BLaER1 (cell line): ENCODE measurements at regions not wholly inside any gene's neighbourhood (a gene's known extent, or its start where the extent isn't known, plus 50 kb on each side); places are given as distances from the start of the nearest gene placed in this dataset.

Experiments
- H3K27ac ChIP-seq: shearing (Covaris generic); formaldehyde crosslinking; 2 replicates; pipeline ENCODE4 v1.8.1; 2022
- H3K27me3 ChIP-seq: shearing (Covaris generic); formaldehyde crosslinking; 2 replicates; pipeline ENCODE4 v1.8.1; 2022
- H3K36me3 ChIP-seq: shearing (Covaris generic); formaldehyde crosslinking; 2 replicates; pipeline ENCODE4 v1.8.1; 2022
- H3K4me1 ChIP-seq: shearing (Covaris generic); formaldehyde crosslinking; 2 replicates; pipeline ENCODE4 v1.8.1; 2022
- H3K4me2 ChIP-seq: shearing (Covaris generic); formaldehyde crosslinking; 2 replicates; pipeline ENCODE4 v1.8.1; 2022
- H3K4me3 ChIP-seq: shearing (Covaris generic); formaldehyde crosslinking; 2 replicates; pipeline ENCODE4 v1.8.1; 2022
- H3K9ac ChIP-seq: shearing (Covaris generic); formaldehyde crosslinking; 2 replicates; pipeline ENCODE4 v1.8.1; 2022
- H3K9me3 ChIP-seq: shearing (Covaris generic); formaldehyde crosslinking; 2 replicates; pipeline ENCODE4 v1.8.1; 2022
- H4K20me1 ChIP-seq: shearing (Covaris generic); formaldehyde crosslinking; 2 replicates; pipeline ENCODE4 v1.8.1; 2022
- Cebpa-rat ChIP-seq: shearing (Covaris generic); IDR thresholded peaks from 2 replicates; pipeline ENCODE4 v1.8.1; 2022

- H3K4me3 ChIP-seq: no peak overlapping the region
- H3K4me1 ChIP-seq: no peaks in the 10 kb centered on the region
- TF ChIP-seq Cebpa-rat: no peak
- 0 out of 2 replicates have a peak, but pooled peaks cover 4% of the 10 kb centered on the region for H3K9me3 ChIP-seq
- H3K27ac ChIP-seq: no peak overlapping the region
- no peak overlapping the region for H3K4me2 ChIP-seq
- H3K36me3 ChIP-seq: no peaks in the 10 kb centered on the region
- no peak overlapping the region for H3K9ac ChIP-seq
- no peaks in the 10 kb centered on the region for H4K20me1 ChIP-seq
- H3K27me3 ChIP-seq: no peaks in the 10 kb centered on the region
Observed at GRCh38 chr6:4192627-4193026, 57.3 kb upstream of the ECI2 start.

GRCh38 chr6:4192173-4192572 lies 56.8 kb upstream of the ECI2 start:
- Histone ChIP-seq H3K27ac (no peak overlapping the region), H3K36me3 (no peaks in the 10 kb centered on the region), H3K9ac (no peak overlapping the region), H3K27me3 (no peaks in the 10 kb centered on the region), H3K4me2 (no peak overlapping the region), H3K9me3 (0 out of 2 replicates have a peak, but pooled peaks cover 4% of the 10 kb centered on the region), H3K4me1 (no peaks in the 10 kb centered on the region), H3K4me3 (no peak overlapping the region), H4K20me1 (no peaks in the 10 kb centered on the region)
- no peak for TF ChIP-seq Cebpa-rat

- no peak overlapping the region for H3K4me2 ChIP-seq
- no peaks in the 10 kb centered on the region for H3K27me3 ChIP-seq
- H3K9ac ChIP-seq: no peak overlapping the region
- no peaks in the 10 kb centered on the region for H4K20me1 ChIP-seq
- no peak overlapping the region for H3K27ac ChIP-seq
- 0 out of 2 replicates have a peak, but pooled peaks cover 4% of the 10 kb centered on the region for H3K9me3 ChIP-seq
- H3K4me3 ChIP-seq: no peak overlapping the region
- H3K36me3 ChIP-seq: no peaks in the 10 kb centered on the region
- H3K4me1 ChIP-seq: no peaks in the 10 kb centered on the region
- no peak for TF ChIP-seq Cebpa-rat
Observed at GRCh38 chr6:4191271-4191721, 55.9 kb upstream of the ECI2 start.

- Histone ChIP-seq H3K4me1 (no peaks in the 10 kb centered on the region), H3K9ac (no peak overlapping the region), H4K20me1 (no peaks in the 10 kb centered on the region), H3K4me2 (no peak overlapping the region), H3K36me3 (no peaks in the 10 kb centered on the region), H3K27ac (no peak overlapping the region), H3K4me3 (no peak overlapping the region), H3K27me3 (no peaks in the 10 kb centered on the region), H3K9me3 (0 out of 2 replicates have a peak, but pooled peaks cover 4% of the 10 kb centered on the region)
- TF ChIP-seq Cebpa-rat: no peak
Observed at GRCh38 chr6:4189249-4189648, 53.9 kb upstream of the ECI2 start.

- no peak overlapping the region for H3K27ac ChIP-seq
- no peak overlapping the region for H3K4me2 ChIP-seq
- no peak for TF ChIP-seq Cebpa-rat
- H3K4me3 ChIP-seq: no peak overlapping the region
- no peaks in the 10 kb centered on the region for H4K20me1 ChIP-seq
- H3K9ac ChIP-seq: no peak overlapping the region
- no peaks in the 10 kb centered on the region for H3K36me3 ChIP-seq
- H3K27me3 ChIP-seq: no peaks in the 10 kb centered on the region
- no peaks in the 10 kb centered on the region for H3K4me1 ChIP-seq
- 0 out of 2 replicates have a peak, but pooled peaks cover 4% of the 10 kb centered on the region for H3K9me3 ChIP-seq
Observed at GRCh38 chr6:4188801-4189200, 53.4 kb upstream of the ECI2 start.

GRCh38 chr6:4187480-4187879 lies 52.1 kb upstream of the ECI2 start:
- Histone ChIP-seq H3K27me3 (no peaks in the 10 kb centered on the region), H3K4me3 (no peak overlapping the region), H3K27ac (no peak overlapping the region), H3K4me1 (no peaks in the 10 kb centered on the region), H4K20me1 (no peaks in the 10 kb centered on the region), H3K9me3 (0 out of 2 replicates have a peak, but pooled peaks cover 4% of the 10 kb centered on the region), H3K36me3 (no peaks in the 10 kb centered on the region), H3K9ac (no peak overlapping the region), H3K4me2 (no peak overlapping the region)
- no peak for TF ChIP-seq Cebpa-rat

- TF ChIP-seq Cebpa-rat: no peak
- H3K27me3 ChIP-seq: no peaks in the 10 kb centered on the region
- no peak overlapping the region for H3K4me2 ChIP-seq
- H3K4me1 ChIP-seq: no peaks in the 10 kb centered on the region
- H3K9ac ChIP-seq: no peak overlapping the region
- H3K4me3 ChIP-seq: no peak overlapping the region
- H4K20me1 ChIP-seq: no peaks in the 10 kb centered on the region
- 0 out of 2 replicates have a peak, but pooled peaks cover 2% of the 10 kb centered on the region for H3K9me3 ChIP-seq
- H3K36me3 ChIP-seq: no peaks in the 10 kb centered on the region
- no peak overlapping the region for H3K27ac ChIP-seq
Observed at GRCh38 chr6:4186385-4186784, 51.0 kb upstream of the ECI2 start.

GRCh38 chr6:4185846-4186245 lies 50.5 kb upstream of the ECI2 start:
- Histone ChIP-seq H3K4me2 (no peak overlapping the region), H3K36me3 (no peaks in the 10 kb centered on the region), H3K4me3 (no peak overlapping the region), H4K20me1 (no peaks in the 10 kb centered on the region), H3K27me3 (no peaks in the 10 kb centered on the region), H3K4me1 (no peaks in the 10 kb centered on the region), H3K9ac (no peak overlapping the region), H3K27ac (no peak overlapping the region), H3K9me3 (no peaks in the 10 kb centered on the region)
- no peak for TF ChIP-seq Cebpa-rat

- Histone ChIP-seq H3K27ac (no peak overlapping the region), H3K27me3 (no peaks in the 10 kb centered on the region), H3K4me2 (no peak overlapping the region), H3K36me3 (no peaks in the 10 kb centered on the region), H3K4me1 (no peaks in the 10 kb centered on the region), H3K4me3 (no peak overlapping the region), H3K9ac (no peak overlapping the region), H4K20me1 (no peaks in the 10 kb centered on the region), H3K9me3 (no peaks in the 10 kb centered on the region)
- no peak for TF ChIP-seq Cebpa-rat
Observed at GRCh38 chr6:4185419-4185818, 50.0 kb upstream of the ECI2 start.
